Activated CD4-positive, alpha-beta memory T cell treated with anti-CD3 and anti-CD28 coated beads, Interleukin-2, amount 10 ng/mL, durations not matched to agents 7 days and 5 days (primary cell): ENCODE measurements at regions not wholly inside any gene's neighbourhood (a gene's known extent, or its start where the extent isn't known, plus 50 kb on each side); places are given as distances from the start of the nearest gene placed in this dataset.

ENCODE experiments used
- CTCF ChIA-PET: fragments of 350-600 bp; sonication (Branson Sonifier 250); formaldehyde crosslinking; loops from one replicate; lab custom pipeline; 2021; ENCODE audit warnings: antibody characterized with exemption, inconsistent platforms; lab: Charles Lee
- POLR2A ChIA-PET: fragments of 350-600 bp; sonication (Branson Sonifier 250); formaldehyde crosslinking; loops from one replicate; lab custom pipeline; 2021; ENCODE audit warnings: antibody characterized with exemption; lab: Charles Lee
- DNase-seq: peaks from one replicate; pipeline ENCODE4 v3.0.0-alpha.2; 2020
- H3K27ac Mint-ChIP-seq: one replicate; pipeline ENCODE4 v1.8.0; 2021; ENCODE audit warnings: mild to moderate bottlenecking, mixed read lengths
- H3K27me3 Mint-ChIP-seq: one replicate; pipeline ENCODE4 v1.8.0; 2021; ENCODE audit warnings: mixed read lengths
- H3K36me3 Mint-ChIP-seq: one replicate; pipeline ENCODE4 v1.8.0; 2021; ENCODE audit warnings: low read depth, mixed read lengths
- H3K4me1 Mint-ChIP-seq: one replicate; pipeline ENCODE4 v1.8.0; 2021; ENCODE audit warnings: mixed read lengths
- H3K4me3 Mint-ChIP-seq: one replicate; pipeline ENCODE4 v1.8.0; 2021; ENCODE audit warnings: mild to moderate bottlenecking, mixed read lengths
- H3K9me3 Mint-ChIP-seq: one replicate; pipeline ENCODE4 v1.8.0; 2021; ENCODE audit warnings: mixed read lengths

DNA sequence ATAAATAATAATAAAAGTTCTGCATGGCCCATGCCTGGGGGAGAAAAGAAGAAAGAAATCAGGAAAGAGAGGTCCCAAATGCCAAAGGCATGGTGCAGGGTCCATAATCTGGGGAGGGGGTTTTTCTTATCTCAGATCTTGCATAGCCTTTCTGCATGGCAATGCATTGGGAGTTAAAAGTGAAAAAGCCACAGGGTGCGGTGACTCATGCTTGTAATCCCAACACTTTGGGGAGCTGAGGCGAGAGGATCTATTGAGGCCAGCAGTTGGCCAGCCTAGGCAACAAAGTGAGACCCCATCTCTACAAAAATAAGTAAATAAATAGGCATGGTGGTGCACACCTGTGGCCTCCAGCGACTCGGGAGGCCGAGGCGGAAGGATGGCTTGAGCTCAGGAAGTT is 76.8 kb upstream of the GATA2 start:
- Mint-ChIP-seq H3K36me3 (no peaks in the 10 kb centered on the region), H3K4me1 (peaks cover 18% of the 10 kb centered on the region), H3K27ac (no peak overlapping the region), H3K4me3 (no peak overlapping the region), H3K9me3 (no peaks in the 10 kb centered on the region), H3K27me3 (peaks cover 32% of the 10 kb centered on the region)
- ChIA-PET POLR2A (no interaction called here), CTCF (no interaction called here)
- DNase-seq, result no peak

DNA sequence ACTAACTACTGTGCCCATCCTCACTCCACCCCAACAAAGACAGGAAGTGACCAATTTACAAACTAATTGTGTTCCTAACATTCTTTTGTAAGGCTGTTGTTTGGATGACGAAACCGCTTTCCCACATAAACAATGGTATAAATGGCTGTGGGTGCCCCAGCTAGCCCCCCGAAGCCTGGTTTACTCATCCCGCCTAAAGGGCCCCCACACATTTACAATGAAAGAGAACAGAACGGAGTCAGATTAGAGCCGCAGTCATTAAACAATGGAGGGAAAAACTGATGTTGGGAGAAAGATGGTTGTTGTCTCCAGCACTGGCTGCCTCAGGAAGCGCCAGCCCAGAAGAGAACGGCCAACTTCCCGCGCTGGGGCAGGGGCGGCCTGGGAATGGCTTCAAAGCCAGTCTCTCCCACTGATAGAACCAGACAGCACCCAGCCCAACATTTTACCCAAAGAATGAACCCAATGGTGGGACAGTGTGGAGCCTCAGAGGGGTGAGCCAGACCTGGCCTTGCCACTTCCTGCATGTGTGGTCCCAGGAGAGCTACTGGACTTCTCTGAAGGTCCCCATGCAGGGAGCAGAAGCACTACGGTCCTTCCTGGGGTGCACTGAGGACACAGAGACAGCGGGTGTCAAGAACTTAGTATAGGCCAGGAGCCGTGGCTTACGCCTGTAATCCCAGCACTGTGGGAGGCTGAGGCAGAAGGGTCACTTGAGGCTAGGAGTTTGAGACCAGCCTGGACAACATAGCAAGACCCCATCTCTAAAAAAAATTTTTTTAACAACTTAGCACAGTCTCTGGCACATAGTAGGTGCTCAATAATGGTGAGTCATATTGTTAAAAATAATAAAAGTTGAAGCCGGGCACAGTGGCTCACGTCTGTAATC is 75.8 kb upstream of the GATA2 start:
- peaks cover 31% of the 10 kb centered on the region for H3K27me3 Mint-ChIP-seq
- peaks cover 18% of the 10 kb centered on the region for H3K4me1 Mint-ChIP-seq
- H3K9me3 Mint-ChIP-seq, result no peaks in the 10 kb centered on the region
- no peak overlapping the region for H3K27ac Mint-ChIP-seq
- ChIA-PET CTCF (no interaction called here), POLR2A (no interaction called here)
- DNase-seq, result no peak
- H3K4me3 Mint-ChIP-seq, result no peak overlapping the region
- H3K36me3 Mint-ChIP-seq, result no peaks in the 10 kb centered on the region

DNA sequence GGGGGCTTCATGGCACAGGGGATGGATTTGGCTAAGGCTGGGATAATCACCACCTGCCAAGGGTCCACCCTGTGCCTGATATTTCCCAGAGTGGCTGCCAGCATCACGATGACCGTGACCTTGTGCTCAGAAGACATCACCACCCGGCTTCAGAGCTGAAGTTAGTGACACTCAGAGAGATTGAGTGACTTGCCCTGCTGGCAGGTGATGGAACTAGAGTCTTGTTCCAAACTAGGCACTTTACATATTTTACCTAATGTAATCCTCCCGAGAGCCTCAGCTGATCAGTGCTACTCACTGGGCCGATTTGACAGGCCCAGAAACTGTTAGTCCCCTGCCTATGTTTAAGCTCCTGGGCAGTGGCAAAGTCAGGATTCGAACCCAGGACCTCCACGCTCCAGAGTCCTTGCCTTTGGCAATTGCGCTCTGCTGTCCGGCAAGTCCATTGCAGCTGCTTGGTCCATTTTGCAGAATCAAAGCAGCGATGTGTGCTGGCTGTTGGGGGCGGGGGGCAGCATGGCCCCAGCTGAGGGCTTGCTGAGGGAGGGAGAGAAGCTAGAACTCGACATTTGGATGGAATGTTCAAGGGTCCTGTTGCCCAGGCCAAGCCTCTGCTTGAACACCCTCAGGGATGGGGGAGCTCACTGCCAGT is 74.8 kb upstream of the GATA2 start:
- ChIA-PET POLR2A (interaction anchor here (0.6 kb wide), 1 partner anchor 40 kb away, joined by 3 read pairs; no protein-coding TSS in a partner anchor), CTCF (interaction anchor here (1.1 kb wide), 1 partner anchor 10 kb away, joined by 3 read pairs; no protein-coding TSS in a partner anchor)
- no peak for DNase-seq
- no peaks in the 10 kb centered on the region for H3K36me3 Mint-ChIP-seq
- no peak overlapping the region for H3K27ac Mint-ChIP-seq
- H3K4me3 Mint-ChIP-seq, result no peak overlapping the region
- peaks cover 28% of the 10 kb centered on the region for H3K27me3 Mint-ChIP-seq
- peaks cover 8% of the 10 kb centered on the region for H3K4me1 Mint-ChIP-seq
- no peaks in the 10 kb centered on the region for H3K9me3 Mint-ChIP-seq

DNA sequence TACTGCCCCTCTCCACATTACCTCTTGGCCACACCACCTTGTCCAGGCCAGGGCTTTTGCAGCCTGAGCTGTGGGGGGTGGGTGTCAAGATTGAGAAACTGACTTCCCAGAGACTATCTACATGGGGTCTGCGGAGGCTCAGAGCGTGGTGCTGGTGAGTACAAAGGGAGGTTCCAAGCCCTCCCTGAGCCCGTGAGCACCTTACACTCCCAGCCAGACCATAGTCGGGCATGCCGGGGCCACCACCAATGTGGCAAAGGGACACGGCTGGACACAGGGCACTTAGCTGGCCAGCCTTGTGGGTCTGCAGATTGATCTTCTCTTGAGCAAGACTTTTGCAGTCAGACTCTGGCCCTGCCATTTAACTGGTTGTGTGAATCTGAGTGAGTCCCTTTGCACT is 74.1 kb upstream of the GATA2 start:
- no peak for DNase-seq
- no peaks in the 10 kb centered on the region for H3K9me3 Mint-ChIP-seq
- CTCF ChIA-PET, result interaction anchor here (1.1 kb wide), 1 partner anchor 10 kb away, joined by 3 read pairs; no protein-coding TSS in a partner anchor
- no peak overlapping the region for H3K4me3 Mint-ChIP-seq
- peaks cover 27% of the 10 kb centered on the region for H3K27me3 Mint-ChIP-seq
- POLR2A ChIA-PET, result no interaction called here
- no peaks in the 10 kb centered on the region for H3K36me3 Mint-ChIP-seq
- H3K4me1 Mint-ChIP-seq, result peaks cover 2% of the 10 kb centered on the region
- no peak overlapping the region for H3K27ac Mint-ChIP-seq

DNA sequence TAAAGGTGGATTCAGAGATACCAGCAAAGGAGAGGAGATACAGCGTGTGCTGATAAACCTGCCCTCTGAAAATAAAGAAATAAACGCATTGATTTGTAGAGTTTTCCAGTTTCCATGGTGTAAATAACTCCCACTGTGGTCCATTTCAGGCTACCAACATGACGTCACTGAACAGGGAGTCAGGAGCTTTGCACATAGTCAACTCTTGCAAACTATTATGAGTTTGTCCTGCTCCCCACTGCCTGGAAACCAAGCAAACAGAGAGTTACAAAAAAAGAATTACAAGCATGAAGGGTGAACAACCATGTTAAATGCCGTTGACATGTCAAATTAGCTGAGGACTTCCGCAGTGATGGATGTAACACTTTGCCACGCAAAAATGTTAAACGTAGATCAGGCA is 70.4 kb upstream of the GATA2 start:
- Mint-ChIP-seq H3K9me3 (no peaks in the 10 kb centered on the region), H3K4me1 (peaks cover 9% of the 10 kb centered on the region), H3K4me3 (no peak overlapping the region), H3K27ac (no peak overlapping the region), H3K36me3 (no peaks in the 10 kb centered on the region), H3K27me3 (peaks cover 27% of the 10 kb centered on the region)
- POLR2A ChIA-PET, result no interaction called here
- CTCF ChIA-PET, result interaction anchor here (1.2 kb wide), 1 partner anchor 9 kb away, joined by 3 read pairs; no protein-coding TSS in a partner anchor
- DNase-seq, result no peak

DNA sequence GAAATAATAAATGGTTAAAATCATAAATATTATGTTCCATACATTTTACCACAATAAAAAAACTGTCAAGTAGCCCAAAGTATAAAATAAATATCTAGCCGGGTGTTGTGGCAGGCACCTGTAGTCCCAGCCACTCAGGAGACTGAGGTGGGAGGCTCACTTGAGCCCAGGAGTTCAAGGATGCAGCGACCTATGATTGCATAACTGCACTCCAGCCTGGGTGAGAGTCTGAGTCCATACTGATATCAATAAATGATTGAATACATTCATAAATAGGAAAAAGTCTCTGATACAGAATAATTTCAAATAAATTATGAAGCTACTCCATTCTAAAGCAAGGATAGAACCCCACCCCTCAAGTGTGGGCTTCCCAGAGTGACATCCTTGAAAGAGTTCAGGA is 68.5 kb upstream of the GATA2 start:
- Mint-ChIP-seq H3K4me1 (peaks cover 9% of the 10 kb centered on the region), H3K27me3 (peaks cover 42% of the 10 kb centered on the region), H3K9me3 (no peaks in the 10 kb centered on the region), H3K4me3 (no peak overlapping the region), H3K27ac (no peak overlapping the region), H3K36me3 (no peaks in the 10 kb centered on the region)
- ChIA-PET POLR2A (interaction anchor here (1.0 kb wide), 1 partner anchor 11 kb away, joined by 4 read pairs; no protein-coding TSS in a partner anchor), CTCF (no interaction called here)
- no peak for DNase-seq

DNA sequence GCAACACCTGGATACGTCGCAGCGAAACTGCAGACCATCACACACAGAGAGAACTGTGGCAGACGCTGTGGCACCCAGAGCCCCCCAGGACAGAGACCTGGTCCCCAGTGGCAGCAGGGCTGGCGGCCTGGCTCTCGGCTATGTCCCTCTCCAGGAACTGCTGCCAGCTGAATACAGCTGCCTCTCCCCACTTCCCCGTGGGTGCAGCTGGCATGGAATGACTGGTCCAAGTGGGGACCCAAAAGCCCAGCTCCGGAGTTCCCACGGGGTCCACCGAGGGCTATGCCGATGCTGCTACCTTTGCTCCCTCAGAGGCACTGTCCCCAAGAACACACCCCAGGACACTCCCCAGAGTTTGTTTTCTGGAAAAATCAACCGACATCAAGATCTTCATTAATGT is 67.8 kb upstream of the GATA2 start:
- ChIA-PET CTCF (no interaction called here), POLR2A (no interaction called here)
- H3K27me3 Mint-ChIP-seq, result peaks cover 47% of the 10 kb centered on the region
- no peak for DNase-seq
- H3K4me1 Mint-ChIP-seq, result peaks cover 9% of the 10 kb centered on the region
- H3K9me3 Mint-ChIP-seq, result no peaks in the 10 kb centered on the region
- H3K4me3 Mint-ChIP-seq, result no peak overlapping the region
- H3K36me3 Mint-ChIP-seq, result no peaks in the 10 kb centered on the region
- no peak overlapping the region for H3K27ac Mint-ChIP-seq

DNA sequence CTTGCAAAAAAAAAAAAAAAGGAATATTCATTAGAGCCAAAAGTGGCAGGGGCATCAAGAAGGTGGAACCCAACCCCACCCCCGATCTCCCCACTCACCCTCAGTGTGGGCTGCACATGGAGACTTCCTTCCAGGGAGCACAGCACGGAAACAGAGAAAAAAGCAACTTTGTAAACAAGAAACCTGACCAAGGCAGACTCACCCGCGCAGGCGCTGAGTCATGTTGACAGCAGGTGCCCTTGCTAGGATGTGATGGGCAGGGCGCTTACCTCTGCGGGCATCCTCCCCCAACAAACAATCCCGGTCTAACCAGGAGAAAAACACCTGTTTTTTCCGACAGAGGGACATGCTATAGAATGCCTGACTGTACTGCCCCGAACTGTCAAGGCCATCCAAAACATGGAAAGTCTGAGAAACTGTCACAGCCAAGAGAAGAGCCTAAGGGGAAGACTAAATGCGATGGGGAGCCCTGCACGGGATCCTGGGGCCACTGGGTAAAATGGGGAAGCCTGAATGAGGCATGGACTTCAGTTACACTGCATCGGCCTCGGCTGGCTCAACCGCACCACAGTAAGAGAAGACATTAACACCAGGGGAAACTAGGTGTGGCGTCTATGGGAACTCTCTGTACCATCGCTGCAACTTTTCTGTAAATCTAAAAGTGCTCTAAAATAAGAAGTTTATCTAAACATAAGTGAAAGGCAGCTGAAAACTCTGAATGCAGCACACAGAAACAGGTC is 66.7 kb upstream of the GATA2 start:
- peak; percentile 49 for DNase-seq
- Mint-ChIP-seq H3K27ac (no peak overlapping the region), H3K36me3 (no peaks in the 10 kb centered on the region), H3K4me1 (peaks cover 11% of the 10 kb centered on the region), H3K27me3 (peaks cover 47% of the 10 kb centered on the region), H3K9me3 (no peaks in the 10 kb centered on the region), H3K4me3 (no peak overlapping the region)
- POLR2A ChIA-PET, result no interaction called here
- CTCF ChIA-PET, result no interaction called here

DNA sequence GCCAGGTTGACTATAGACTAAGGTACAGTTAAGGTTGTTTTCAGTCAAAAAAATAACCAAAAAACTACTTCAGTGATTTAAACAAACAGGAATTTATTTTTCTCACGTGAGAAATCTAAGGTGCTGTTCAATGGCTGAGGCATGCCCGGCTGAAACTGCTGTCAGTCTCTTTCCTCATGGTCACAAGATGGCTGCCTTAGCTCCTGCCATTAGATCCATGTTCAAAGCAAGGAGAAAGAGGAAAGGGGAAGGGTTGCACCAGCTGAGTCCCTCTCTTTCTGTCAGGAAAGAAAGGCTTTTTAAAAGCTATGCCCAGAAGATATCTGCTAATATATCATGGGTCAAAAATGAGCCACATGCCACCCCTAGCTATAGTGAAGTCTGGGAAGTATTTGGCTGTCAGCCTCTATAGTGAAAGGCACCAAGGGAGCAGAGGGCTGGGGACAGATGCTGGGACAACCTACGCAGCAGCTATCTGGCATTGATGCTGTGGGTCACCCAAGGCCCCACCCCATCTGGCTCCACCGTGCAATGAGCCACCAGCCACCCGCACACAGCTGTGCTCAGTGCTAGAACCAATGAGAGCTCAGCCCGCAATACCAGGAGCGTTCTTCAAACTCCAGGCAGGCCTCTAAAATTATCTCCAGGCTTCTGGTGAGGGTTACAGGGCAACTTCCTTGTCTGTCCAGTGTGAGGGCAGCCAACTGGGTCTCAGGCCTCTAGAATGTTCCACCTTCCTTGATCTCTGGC is 64.7 kb upstream of the GATA2 start:
- Mint-ChIP-seq H3K4me3 (no peak overlapping the region), H3K36me3 (no peaks in the 10 kb centered on the region), H3K9me3 (no peaks in the 10 kb centered on the region), H3K27me3 (peaks cover 59% of the 10 kb centered on the region), H3K4me1 (peaks cover 12% of the 10 kb centered on the region), H3K27ac (no peak overlapping the region)
- POLR2A ChIA-PET, result no interaction called here
- CTCF ChIA-PET, result no interaction called here
- DNase-seq, result no peak

DNA sequence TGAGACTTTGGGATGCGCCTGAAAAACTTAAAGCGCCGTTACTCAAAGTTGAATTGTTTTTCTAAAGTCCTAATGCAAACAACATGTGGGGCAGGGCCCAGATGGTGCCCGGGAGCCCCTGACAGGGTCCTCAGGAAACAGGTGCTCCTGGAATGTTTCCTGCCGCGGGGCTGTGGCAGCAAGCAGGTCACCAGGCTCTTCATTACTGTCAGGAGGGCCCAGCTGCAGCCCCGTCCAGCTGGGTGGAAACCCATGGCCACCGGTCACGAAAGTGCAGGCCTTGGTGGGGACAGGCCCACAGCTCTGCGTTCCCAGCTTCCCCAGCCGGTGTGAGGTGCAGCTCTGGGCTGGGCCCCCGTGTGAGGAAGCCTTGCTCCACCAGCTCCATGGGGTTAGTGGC is 63.9 kb upstream of the GATA2 start:
- peaks cover 60% of the 10 kb centered on the region for H3K27me3 Mint-ChIP-seq
- H3K4me1 Mint-ChIP-seq, result peaks cover 12% of the 10 kb centered on the region
- no peaks in the 10 kb centered on the region for H3K9me3 Mint-ChIP-seq
- no peak for DNase-seq
- H3K27ac Mint-ChIP-seq, result no peak overlapping the region
- ChIA-PET CTCF (no interaction called here), POLR2A (no interaction called here)
- no peaks in the 10 kb centered on the region for H3K36me3 Mint-ChIP-seq
- H3K4me3 Mint-ChIP-seq, result no peak overlapping the region

DNA sequence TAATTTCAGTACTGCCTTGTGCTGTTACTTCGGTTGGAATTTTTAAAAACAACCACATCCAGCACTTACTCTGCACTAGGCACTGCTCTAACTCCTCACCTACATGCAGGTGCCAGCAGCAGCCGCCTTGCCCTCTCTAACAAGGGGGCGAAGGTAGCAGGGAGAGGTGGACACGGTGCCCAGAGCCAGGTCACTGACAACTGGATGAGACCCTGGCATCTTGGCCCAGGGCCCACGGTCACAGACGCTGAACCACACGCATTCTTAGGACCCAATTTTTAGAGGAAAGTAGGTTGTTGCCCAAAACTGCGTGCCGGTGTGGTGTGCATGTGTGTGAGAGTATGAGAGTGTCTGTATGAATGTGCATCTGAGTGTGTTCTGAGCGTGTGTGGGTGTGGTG is 63.4 kb upstream of the GATA2 start:
- POLR2A ChIA-PET, result no interaction called here
- H3K27ac Mint-ChIP-seq, result no peak overlapping the region
- H3K9me3 Mint-ChIP-seq, result no peaks in the 10 kb centered on the region
- H3K36me3 Mint-ChIP-seq, result no peaks in the 10 kb centered on the region
- no peak for DNase-seq
- H3K27me3 Mint-ChIP-seq, result peaks cover 63% of the 10 kb centered on the region
- no peak overlapping the region for H3K4me3 Mint-ChIP-seq
- CTCF ChIA-PET, result no interaction called here
- H3K4me1 Mint-ChIP-seq, result peaks cover 12% of the 10 kb centered on the region

DNA sequence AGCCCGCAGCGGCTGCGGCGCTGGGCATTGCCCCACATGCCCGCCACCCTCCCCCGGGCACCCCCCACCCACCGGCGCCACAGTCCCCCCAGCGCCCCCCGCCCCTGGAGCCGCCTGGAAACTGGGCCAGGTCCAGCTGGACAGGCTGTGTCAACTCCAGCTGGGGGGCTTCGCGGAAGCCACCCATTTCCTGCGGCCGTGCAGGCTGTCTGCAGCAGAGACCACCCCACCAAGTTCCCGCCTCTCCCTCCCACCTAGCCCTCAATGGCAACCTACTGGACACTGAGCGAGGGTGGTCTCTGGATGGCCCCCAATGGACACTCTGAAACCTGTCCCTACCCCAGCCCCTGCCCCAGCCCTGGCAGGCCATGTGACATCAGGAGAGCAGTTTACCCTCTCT is 62.8 kb upstream of the GATA2 start:
- Mint-ChIP-seq H3K9me3 (no peaks in the 10 kb centered on the region), H3K27me3 (peaks cover 65% of the 10 kb centered on the region), H3K4me3 (no peak overlapping the region), H3K36me3 (no peaks in the 10 kb centered on the region), H3K27ac (no peak overlapping the region), H3K4me1 (peaks cover 12% of the 10 kb centered on the region)
- POLR2A ChIA-PET, result no interaction called here
- CTCF ChIA-PET, result no interaction called here
- DNase-seq, result no peak
